GM12878 (cell line): ENCODE measurements at regions not wholly inside any gene's neighbourhood (a gene's known extent, or its start where the extent isn't known, plus 50 kb on each side); places are given as distances from the start of the nearest gene placed in this dataset.

ENCODE experiments used
- CBFB ChIP-seq: IDR thresholded peaks from 2 replicates; pipeline ENCODE4 v1.6.1; 2016; ENCODE audit warnings: antibody characterized with exemption, low read depth
- CHD4 ChIP-seq: fragments of 200-600 bp; sonication (generic); IDR thresholded peaks from 2 replicates; pipeline ENCODE4 v1.6.1; 2016; ENCODE audit warnings: mild to moderate bottlenecking
- JUNB ChIP-seq: IDR thresholded peaks from 2 replicates; pipeline ENCODE4 v1.6.1; 2016; ENCODE audit warnings: antibody characterized with exemption, mild to moderate bottlenecking
- JUND ChIP-seq: IDR thresholded peaks from 2 replicates; pipeline ENCODE4 v1.6.1; 2012; ENCODE audit warnings: low read depth, mild to moderate bottlenecking, low read length, improper control_type of control experiment, moderate library complexity
- NFXL1 ChIP-seq: fragments of 450-650 bp; IDR thresholded peaks from 2 replicates; pipeline ENCODE4 v1.6.1; 2017; ENCODE audit warnings: antibody characterized with exemption, mild to moderate bottlenecking, borderline replicate concordance
- ZNF207 ChIP-seq: fragments of 450-650 bp; IDR thresholded peaks from 2 replicates; pipeline ENCODE4 v1.6.1; 2014; ENCODE audit warnings: antibody characterized with exemption, mild to moderate bottlenecking, borderline replicate concordance
- ZNF24 ChIP-seq: fragments of 450-650 bp; IDR thresholded peaks from 2 replicates; pipeline ENCODE4 v1.6.1; 2017; ENCODE audit warnings: antibody characterized with exemption, mild to moderate bottlenecking
- TF ChIP-seq, protein P1 (sequence below): fragments of 450-650 bp; IDR thresholded peaks from 2 replicates; pipeline ENCODE4 v1.6.1; 2017; ENCODE audit warnings: mild to moderate bottlenecking, moderate library complexity

- TF ChIP-seq, protein P1, sequence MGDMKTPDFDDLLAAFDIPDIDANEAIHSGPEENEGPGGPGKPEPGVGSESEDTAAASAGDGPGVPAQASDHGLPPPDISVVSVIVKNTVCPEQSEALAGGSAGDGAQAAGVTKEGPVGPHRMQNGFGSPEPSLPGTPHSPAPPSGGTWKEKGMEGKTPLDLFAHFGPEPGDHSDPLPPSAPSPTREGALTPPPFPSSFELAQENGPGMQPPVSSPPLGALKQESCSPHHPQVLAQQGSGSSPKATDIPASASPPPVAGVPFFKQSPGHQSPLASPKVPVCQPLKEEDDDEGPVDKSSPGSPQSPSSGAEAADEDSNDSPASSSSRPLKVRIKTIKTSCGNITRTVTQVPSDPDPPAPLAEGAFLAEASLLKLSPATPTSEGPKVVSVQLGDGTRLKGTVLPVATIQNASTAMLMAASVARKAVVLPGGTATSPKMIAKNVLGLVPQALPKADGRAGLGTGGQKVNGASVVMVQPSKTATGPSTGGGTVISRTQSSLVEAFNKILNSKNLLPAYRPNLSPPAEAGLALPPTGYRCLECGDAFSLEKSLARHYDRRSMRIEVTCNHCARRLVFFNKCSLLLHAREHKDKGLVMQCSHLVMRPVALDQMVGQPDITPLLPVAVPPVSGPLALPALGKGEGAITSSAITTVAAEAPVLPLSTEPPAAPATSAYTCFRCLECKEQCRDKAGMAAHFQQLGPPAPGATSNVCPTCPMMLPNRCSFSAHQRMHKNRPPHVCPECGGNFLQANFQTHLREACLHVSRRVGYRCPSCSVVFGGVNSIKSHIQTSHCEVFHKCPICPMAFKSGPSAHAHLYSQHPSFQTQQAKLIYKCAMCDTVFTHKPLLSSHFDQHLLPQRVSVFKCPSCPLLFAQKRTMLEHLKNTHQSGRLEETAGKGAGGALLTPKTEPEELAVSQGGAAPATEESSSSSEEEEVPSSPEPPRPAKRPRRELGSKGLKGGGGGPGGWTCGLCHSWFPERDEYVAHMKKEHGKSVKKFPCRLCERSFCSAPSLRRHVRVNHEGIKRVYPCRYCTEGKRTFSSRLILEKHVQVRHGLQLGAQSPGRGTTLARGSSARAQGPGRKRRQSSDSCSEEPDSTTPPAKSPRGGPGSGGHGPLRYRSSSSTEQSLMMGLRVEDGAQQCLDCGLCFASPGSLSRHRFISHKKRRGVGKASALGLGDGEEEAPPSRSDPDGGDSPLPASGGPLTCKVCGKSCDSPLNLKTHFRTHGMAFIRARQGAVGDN: no peak
- TF ChIP-seq ZNF24 (no peak), CHD4 (no peak), ZNF207 (no peak), NFXL1 (no peak), JUNB (no peak), JUND (no peak), CBFB (no peak)
These were observed 55.9 kb upstream of the BARD1 start (continued) for GRCh38 chr2:214865400-214865799.
